Progenitor cell of endocrine pancreas (in vitro differentiated cells): ENCODE measurements at regions not wholly inside any gene's neighbourhood (a gene's known extent, or its start where the extent isn't known, plus 50 kb on each side); places are given as distances from the start of the nearest gene placed in this dataset.
"Not testable (repeated sequence)": the region's sequence is repeated elsewhere in the genome, so short reads cannot be mapped to it uniquely, and the experiment has no call there.

Source experiments
- DNase-seq: peaks from one replicate; pipeline ENCODE4 v3.0.0; 2021; ENCODE audit warnings: low spot score; ENCODE audit not compliant: unreplicated experiment
- H3K27ac Mint-ChIP-seq: 2 replicates; pipeline ENCODE4 v1.8.0; 2021; ENCODE audit warnings: mild to moderate bottlenecking, moderate library complexity, mixed read lengths
- H3K27me3 Mint-ChIP-seq: 2 replicates; pipeline ENCODE4 v1.8.0; 2021; ENCODE audit warnings: mixed read lengths
- H3K36me3 Mint-ChIP-seq: 2 replicates; pipeline ENCODE4 v1.8.0; 2022; ENCODE audit warnings: mixed read lengths; ENCODE audit not compliant: insufficient read depth
- H3K4me1 Mint-ChIP-seq: 2 replicates; pipeline ENCODE4 v1.8.0; 2021; ENCODE audit warnings: low read depth, mixed read lengths
- H3K4me3 Mint-ChIP-seq: 2 replicates; pipeline ENCODE4 v1.8.0; 2021; ENCODE audit warnings: low read depth, mild to moderate bottlenecking, moderate library complexity, mixed read lengths
- H3K9me3 Mint-ChIP-seq: 2 replicates; pipeline ENCODE4 v1.8.0; 2021; ENCODE audit warnings: low read depth, mixed read lengths
- TF ChIP-seq, protein P1 (sequence below): fragments of 200-600 bp; sonication (generic); IDR thresholded peaks from one replicate; pipeline ENCODE4 v1.5.0; 2021; ENCODE audit warnings: antibody characterized with exemption, mild to moderate bottlenecking; ENCODE audit not compliant: unreplicated experiment

DNA sequence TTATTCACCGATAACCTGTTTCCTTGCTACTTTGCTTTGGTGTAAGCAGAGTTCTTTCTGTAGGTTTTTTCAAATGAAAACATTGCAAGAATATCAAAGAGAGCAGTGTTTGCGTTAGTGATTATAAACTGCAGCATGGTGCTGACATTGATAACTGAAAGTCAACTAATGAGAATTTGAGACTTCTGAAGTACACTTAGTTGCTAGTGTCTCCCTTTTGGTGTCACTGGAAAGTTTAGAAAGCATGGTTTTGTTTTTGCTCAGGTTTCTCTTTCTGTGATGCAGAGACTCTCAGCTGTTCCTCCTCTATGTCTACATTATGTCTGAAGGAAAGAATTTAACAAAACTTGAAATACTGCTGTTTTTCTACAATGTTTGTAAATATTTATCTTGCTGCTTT is 80.2 kb upstream of the ZNF169 start:
- no peak overlapping the region for H3K27ac Mint-ChIP-seq
- no peaks in the 10 kb centered on the region for H3K27me3 Mint-ChIP-seq
- no peak for DNase-seq
- no peaks in the 10 kb centered on the region for H3K9me3 Mint-ChIP-seq
- no peak overlapping the region for H3K4me3 Mint-ChIP-seq
- TF ChIP-seq, protein P1, sequence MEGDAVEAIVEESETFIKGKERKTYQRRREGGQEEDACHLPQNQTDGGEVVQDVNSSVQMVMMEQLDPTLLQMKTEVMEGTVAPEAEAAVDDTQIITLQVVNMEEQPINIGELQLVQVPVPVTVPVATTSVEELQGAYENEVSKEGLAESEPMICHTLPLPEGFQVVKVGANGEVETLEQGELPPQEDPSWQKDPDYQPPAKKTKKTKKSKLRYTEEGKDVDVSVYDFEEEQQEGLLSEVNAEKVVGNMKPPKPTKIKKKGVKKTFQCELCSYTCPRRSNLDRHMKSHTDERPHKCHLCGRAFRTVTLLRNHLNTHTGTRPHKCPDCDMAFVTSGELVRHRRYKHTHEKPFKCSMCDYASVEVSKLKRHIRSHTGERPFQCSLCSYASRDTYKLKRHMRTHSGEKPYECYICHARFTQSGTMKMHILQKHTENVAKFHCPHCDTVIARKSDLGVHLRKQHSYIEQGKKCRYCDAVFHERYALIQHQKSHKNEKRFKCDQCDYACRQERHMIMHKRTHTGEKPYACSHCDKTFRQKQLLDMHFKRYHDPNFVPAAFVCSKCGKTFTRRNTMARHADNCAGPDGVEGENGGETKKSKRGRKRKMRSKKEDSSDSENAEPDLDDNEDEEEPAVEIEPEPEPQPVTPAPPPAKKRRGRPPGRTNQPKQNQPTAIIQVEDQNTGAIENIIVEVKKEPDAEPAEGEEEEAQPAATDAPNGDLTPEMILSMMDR = no peak
- peaks cover 21% of the 10 kb centered on the region for H3K4me1 Mint-ChIP-seq
- H3K36me3 Mint-ChIP-seq = peaks cover 18% of the 10 kb centered on the region

DNA sequence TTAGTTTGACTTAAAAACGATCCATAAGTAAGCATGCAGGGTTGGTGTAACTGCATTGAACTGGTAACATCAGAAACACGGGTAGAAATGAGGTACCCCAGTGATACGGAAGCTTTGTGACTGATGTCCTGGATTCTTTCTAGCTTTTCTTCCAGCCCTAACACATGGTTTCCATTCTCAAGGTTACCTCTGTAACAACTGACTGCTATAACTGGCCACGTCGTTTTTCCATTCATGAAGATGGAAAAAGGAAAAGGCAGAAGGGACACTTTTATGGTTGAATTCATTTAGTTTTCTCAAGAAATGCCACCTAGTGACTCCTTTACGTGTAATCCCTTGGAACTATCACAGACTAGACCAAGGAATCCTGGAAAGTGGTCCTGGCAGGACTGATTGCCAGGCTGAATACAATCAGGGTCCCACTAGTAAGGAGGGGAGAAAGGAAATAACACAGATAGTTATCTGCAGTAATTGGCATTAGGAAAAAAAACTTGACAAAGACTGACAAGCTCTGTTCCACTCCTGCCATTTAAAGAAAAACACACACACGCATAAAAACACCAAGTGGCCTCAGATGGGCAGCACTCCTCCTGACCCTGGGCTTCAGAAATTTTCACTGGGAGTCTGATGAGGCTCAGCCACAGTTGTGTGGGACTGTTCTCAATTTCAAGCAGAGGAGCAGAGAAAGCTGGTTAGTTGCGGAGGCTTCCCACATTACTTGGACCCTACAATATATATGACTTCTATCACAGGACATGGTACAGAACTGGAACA is 77.5 kb upstream of the ZNF169 start:
- H3K4me1 Mint-ChIP-seq = peaks cover 10% of the 10 kb centered on the region
- H3K27me3 Mint-ChIP-seq = no peaks in the 10 kb centered on the region
- H3K27ac Mint-ChIP-seq = peak overlapping the region; percentile 70
- DNase-seq = no peak
- TF ChIP-seq, protein P1 = no peak
- H3K9me3 Mint-ChIP-seq = no peaks in the 10 kb centered on the region
- no peak overlapping the region for H3K4me3 Mint-ChIP-seq
- H3K36me3 Mint-ChIP-seq = peaks cover 24% of the 10 kb centered on the region

DNA sequence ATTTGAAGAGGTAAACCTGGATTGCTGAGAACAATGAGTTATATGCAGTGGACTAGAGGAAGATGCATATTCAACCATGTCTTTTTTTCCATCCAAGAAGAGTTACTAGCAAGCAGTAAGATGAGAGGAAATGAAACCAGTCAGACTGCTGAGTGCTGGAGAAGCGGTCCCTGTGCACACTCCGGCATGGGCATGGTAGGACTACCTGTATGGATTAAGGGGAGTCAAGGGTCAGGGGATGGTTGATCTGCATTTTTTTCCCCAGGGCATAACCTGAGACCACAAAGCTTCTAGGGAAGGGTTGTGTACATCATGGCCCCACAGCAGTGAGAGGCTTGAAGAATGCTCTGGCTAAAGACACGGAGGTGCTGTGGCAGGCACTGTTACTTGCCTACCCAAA is 76.6 kb upstream of the ZNF169 start:
- Mint-ChIP-seq H3K36me3 (peaks cover 27% of the 10 kb centered on the region), H3K27ac (peak overlapping the region; percentile 56), H3K4me3 (no peak overlapping the region), H3K9me3 (peaks cover 4% of the 10 kb centered on the region), H3K4me1 (peaks cover 10% of the 10 kb centered on the region), H3K27me3 (no peaks in the 10 kb centered on the region)
- TF ChIP-seq, protein P1 = no peak
- DNase-seq = no peak

DNA sequence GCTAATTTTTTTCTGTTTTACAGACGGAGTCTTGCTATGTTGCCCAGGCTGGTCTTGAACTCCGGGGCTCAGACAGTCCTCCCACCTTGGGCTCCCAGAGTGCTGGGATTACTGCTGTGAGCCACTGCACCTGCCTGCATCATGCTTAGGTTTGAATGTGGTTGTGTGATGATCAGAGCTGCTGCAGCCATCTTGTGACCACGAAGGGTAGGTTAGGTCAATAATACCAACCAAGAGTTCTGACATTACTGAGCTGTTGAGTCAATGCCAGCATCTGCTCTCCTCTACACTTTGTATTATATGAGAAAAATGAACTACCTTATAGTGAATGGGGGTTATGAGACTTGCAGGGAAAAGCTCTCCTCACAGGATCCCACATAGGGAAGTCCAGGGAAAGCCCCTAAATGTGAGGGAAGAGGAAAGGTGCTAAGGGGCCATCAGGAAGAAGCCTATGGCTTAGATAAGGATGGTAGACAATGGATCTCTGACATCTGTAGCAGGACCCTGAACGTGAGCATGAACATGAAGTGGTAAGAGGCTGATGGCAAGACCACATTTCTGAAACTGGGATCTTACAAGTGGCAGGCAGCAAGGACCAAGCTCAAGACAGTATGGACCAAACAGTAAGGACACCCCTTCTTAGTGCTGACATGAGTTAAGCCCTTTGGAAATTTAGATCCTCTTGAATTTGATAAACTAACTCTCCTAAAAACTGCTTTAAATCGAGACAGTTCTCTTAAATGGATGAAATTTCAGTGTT is 75.7 kb upstream of the ZNF169 start:
- Mint-ChIP-seq H3K4me3 (no peak overlapping the region), H3K9me3 (peaks cover 8% of the 10 kb centered on the region), H3K27me3 (no peaks in the 10 kb centered on the region), H3K36me3 (peaks cover 31% of the 10 kb centered on the region), H3K27ac (no peak overlapping the region), H3K4me1 (peaks cover 10% of the 10 kb centered on the region)
- DNase-seq = no peak
- TF ChIP-seq, protein P1 = no peak

DNA sequence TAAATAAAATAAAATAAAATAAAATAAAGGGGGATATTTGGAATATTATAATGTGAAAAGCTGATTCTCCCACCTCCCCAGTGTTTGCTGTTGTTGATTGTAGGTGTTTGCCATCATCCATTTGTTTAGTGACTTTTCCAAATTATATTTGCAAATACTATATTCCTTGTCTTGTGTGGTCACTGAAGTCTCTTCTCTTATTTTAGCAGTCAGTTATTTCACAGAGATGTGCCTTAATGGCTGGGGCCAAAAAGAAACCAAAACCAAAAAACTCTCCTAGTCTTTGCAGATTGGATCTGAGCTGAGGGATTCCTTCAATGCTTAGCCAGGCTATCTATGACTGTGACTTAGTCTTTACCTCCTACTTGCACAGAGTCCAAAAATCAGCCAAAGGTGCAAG is 70.9 kb upstream of the ZNF169 start:
- Mint-ChIP-seq H3K27me3 (no peaks in the 10 kb centered on the region), H3K9me3 (peaks cover 32% of the 10 kb centered on the region), H3K4me1 (no peaks in the 10 kb centered on the region), H3K27ac (no peak overlapping the region), H3K4me3 (no peak overlapping the region), H3K36me3 (peaks cover 50% of the 10 kb centered on the region)
- TF ChIP-seq, protein P1 = no peak
- DNase-seq = no peak

DNA sequence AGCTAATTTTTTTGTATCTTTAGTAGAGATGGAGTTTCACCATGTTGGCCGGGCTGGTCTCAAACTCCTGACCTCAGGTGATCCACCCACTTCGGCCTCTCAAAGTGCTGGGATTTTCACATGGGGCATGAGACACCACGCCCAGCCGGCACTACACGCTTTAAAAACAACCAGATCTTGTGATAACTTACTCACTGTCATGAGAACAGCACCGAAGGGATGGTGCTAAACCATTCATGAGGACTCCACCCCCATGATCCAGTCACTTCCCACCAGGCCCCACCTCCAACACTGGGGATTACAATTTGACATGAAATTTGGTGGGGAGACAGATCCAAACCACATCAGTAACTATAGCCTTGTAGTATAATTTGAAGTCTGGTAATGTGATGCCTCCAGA is 67.4 kb upstream of the ZNF169 start:
- Mint-ChIP-seq H3K36me3 (peaks cover 61% of the 10 kb centered on the region), H3K9me3 (peaks cover 54% of the 10 kb centered on the region)
- H3K27ac Mint-ChIP-seq, H3K4me3 Mint-ChIP-seq, DNase-seq, H3K27me3 Mint-ChIP-seq, H3K4me1 Mint-ChIP-seq: not testable (repeated sequence)
